Mucosa of descending colon (tissue), 3 donors: ENCODE measurements at regions not wholly inside any gene's neighbourhood (a gene's known extent, or its start where the extent isn't known, plus 50 kb on each side); places are given as distances from the start of the nearest gene placed in this dataset.

Source experiments
- ATAC-seq: fragments of 200-7000 bp; cut with Tn5 transposase; one replicate; pipeline ENCODE4 v1.9.1; 2020; ENCODE audit warnings: mild to moderate bottlenecking, moderate library complexity
- DNase-seq, 3 donors: peaks; one replicate each; pipeline ENCODE4 v3.0.0-alpha.2; 2020
- H3K36me3 ChIP-seq: fragments of 200-600 bp; one replicate; pipeline ENCODE4 v1.8.0; 2021; ENCODE audit warnings: low read depth, mild to moderate bottlenecking
- H3K4me1 ChIP-seq: fragments of 200-600 bp; one replicate; pipeline ENCODE4 v1.8.0; 2021; ENCODE audit warnings: low read depth, mild to moderate bottlenecking
- H3K4me3 ChIP-seq: fragments of 200-600 bp; one replicate; pipeline ENCODE4 v1.8.0; 2021; ENCODE audit warnings: mild to moderate bottlenecking
- H3K9me3 ChIP-seq: fragments of 200-600 bp; one replicate; pipeline ENCODE4 v1.8.0; 2021; ENCODE audit warnings: mild to moderate bottlenecking
- intact Hi-C, 2 donors: fragments of 100-400 bp; cut with DNase I in 1 of 2; cut with micrococcal nuclease in 1 of 2; formaldehyde crosslinking; loops; one replicate each; pipeline versions ENCODE4 v1.11.0 to v1.11.1; 2022; cut with DNase I, micrococcal nuclease
- TF ChIP-seq, protein P1 (sequence below): fragments of 200-600 bp; IDR thresholded peaks from one replicate; pipeline ENCODE4 v1.8.0; 2022; ENCODE audit warnings: antibody characterized with exemption, mild to moderate bottlenecking
- donor health status: DM: no; HTN: no; CAD: no; lungs with moderate emphysema.
- donor health status: DM: no; HTN: no; CAD: no.
- donor health status: DM: no; HTN: yes; CAD: no.

DNA sequence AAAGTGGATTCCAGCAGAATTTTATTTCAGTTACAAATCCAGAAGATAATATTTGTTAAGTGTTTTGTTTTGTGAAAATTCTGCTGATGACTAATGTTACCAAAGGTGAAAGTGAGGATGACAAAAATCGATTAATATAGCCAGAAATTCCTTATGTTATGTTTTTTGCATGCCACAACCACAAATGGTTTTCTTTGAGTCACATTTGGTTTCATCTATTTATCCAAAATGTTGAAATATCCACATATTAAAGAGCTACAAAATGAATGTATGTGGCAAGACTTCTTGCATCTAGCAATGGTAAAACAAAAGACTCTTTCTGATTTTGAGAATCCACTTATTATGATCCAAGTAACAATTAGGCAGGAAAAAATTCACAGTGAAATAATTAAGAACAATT is 150.1 kb upstream of the LRRC4C start:
- H3K9me3 ChIP-seq, result no peaks in the 10 kb centered on the region
- DNase-seq (no peak), ATAC-seq (no peak)
- TF ChIP-seq, protein P1, sequence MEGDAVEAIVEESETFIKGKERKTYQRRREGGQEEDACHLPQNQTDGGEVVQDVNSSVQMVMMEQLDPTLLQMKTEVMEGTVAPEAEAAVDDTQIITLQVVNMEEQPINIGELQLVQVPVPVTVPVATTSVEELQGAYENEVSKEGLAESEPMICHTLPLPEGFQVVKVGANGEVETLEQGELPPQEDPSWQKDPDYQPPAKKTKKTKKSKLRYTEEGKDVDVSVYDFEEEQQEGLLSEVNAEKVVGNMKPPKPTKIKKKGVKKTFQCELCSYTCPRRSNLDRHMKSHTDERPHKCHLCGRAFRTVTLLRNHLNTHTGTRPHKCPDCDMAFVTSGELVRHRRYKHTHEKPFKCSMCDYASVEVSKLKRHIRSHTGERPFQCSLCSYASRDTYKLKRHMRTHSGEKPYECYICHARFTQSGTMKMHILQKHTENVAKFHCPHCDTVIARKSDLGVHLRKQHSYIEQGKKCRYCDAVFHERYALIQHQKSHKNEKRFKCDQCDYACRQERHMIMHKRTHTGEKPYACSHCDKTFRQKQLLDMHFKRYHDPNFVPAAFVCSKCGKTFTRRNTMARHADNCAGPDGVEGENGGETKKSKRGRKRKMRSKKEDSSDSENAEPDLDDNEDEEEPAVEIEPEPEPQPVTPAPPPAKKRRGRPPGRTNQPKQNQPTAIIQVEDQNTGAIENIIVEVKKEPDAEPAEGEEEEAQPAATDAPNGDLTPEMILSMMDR, result no peak
- no peak overlapping the region for H3K4me3 ChIP-seq
- no peaks in the 10 kb centered on the region for H3K4me1 ChIP-seq
- intact Hi-C loops, result no loop called here
- no peaks in the 10 kb centered on the region for H3K36me3 ChIP-seq

DNA sequence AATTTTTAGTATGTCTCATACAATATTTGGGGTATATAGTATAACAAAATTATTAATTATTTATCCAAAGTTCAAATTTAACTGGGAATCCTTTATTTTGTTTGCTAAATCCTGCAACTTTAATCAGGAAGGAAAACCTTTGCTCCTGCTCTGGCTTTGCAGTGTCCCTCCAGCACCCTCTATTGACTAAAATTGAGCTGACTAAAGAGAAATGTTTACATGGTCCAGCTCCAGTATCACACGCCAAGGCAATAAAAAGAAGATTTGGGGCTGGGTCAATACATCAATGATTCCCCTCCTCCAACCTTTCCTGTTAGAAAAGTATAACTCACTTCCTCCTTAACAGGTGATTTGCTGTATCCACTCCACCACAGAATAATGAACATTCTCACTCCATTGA is 153.0 kb upstream of the LRRC4C start:
- Histone ChIP-seq H3K9me3 (peaks cover 9% of the 10 kb centered on the region), H3K4me1 (no peaks in the 10 kb centered on the region), H3K4me3 (no peak overlapping the region), H3K36me3 (no peaks in the 10 kb centered on the region)
- intact Hi-C loops, result no loop called here
- TF ChIP-seq, protein P1, result no peak
- ATAC-seq (no peak), DNase-seq (no peak)

DNA sequence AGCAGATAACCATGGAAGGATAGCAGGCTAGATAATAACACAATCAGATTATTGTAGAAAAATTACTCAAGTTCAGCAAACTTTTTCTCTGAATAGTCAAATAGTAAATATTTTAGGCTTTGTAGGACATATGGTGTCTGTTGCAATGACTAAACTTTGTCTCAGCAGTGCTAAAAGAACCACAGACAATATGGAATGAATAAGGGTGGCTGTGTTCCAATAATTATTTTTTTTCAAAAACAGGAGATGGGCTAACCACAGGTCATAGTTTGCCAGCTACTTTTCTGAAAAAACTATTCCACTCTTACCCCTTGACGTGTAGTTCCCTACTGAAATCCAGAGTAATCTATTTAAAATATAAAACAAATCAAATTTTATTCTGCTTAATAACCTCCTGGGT is 153.9 kb upstream of the LRRC4C start:
- intact Hi-C loops, result no loop called here

DNA sequence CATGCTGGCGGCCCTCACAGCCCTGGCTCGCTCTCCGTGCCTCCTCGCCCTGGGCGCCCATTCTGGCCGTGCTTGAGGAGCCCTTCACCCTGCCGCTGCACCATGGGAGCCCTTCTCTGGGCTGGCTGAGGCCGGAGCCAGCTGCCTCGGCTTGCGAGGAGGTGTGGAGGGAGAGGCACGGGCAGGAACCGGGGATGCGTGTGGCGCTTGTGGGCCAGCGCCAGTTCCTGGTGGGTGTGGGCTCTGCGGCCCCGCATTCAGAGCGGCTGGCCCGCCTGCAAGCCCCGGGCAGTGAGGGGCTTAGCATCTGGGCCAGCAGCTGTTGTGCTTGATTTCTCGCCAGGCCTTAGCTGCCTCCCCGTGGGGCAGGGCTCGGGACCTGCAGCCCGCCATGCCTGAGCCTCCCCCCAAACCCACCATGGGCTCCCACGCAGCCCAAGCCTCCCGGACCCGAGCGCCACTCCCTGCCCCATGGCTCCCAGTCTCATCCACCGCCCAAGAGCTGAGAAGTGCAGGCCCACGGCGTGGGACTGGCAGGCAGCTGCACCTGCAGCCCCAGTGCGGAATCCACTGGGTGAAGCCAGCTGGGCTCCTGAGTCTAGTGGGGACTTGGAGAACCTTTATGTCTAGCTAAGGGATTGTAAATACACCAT is 163.4 kb upstream of the LRRC4C start:
- intact Hi-C loops, result no loop called here
- DNase-seq, result no peak
- H3K4me3 ChIP-seq, result no peak overlapping the region

More for the DNA sequence above, 153.9 kb upstream of the LRRC4C start:
- Histone ChIP-seq H3K4me3 (no peak overlapping the region), H3K36me3 (no peaks in the 10 kb centered on the region), H3K9me3 (peaks cover 11% of the 10 kb centered on the region), H3K4me1 (no peaks in the 10 kb centered on the region)
- TF ChIP-seq, protein P1, result no peak
- ATAC-seq, result no peak
- DNase-seq, result no peak

DNA sequence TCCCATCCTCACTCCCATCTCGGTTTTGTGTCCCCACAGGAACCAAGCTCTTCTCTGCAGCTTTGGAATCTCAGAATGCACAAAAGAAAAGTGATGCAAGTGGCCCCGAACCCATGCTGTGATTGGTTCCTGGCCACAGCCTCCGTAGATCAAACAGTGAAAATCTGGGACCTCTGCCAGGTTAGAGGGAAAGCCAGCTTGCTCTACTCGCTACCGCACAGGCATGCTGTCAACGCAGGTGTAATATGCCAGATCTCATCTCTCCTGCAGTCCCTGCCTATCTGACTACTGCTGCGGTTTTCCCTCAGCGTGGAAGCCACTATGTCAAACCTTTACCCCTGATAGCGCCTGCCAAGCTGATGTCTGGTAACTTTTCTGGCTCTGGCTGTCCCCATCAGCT is 200.5 kb upstream of the LRRC4C start:
- intact Hi-C loops, result no loop called here
- Histone ChIP-seq H3K4me3 (no peak overlapping the region), H3K36me3 (no peaks in the 10 kb centered on the region), H3K9me3 (peaks cover 4% of the 10 kb centered on the region), H3K4me1 (no peaks in the 10 kb centered on the region)
- no peak for DNase-seq
- TF ChIP-seq, protein P1, result no peak
- no peak for ATAC-seq

More for the DNA sequence above, 163.4 kb upstream of the LRRC4C start:
- peaks cover 17% of the 10 kb centered on the region for H3K9me3 ChIP-seq
- ATAC-seq, result no peak
- H3K36me3 ChIP-seq, result no peaks in the 10 kb centered on the region
- TF ChIP-seq, protein P1, result no peak
- H3K4me1 ChIP-seq, result no peaks in the 10 kb centered on the region

DNA sequence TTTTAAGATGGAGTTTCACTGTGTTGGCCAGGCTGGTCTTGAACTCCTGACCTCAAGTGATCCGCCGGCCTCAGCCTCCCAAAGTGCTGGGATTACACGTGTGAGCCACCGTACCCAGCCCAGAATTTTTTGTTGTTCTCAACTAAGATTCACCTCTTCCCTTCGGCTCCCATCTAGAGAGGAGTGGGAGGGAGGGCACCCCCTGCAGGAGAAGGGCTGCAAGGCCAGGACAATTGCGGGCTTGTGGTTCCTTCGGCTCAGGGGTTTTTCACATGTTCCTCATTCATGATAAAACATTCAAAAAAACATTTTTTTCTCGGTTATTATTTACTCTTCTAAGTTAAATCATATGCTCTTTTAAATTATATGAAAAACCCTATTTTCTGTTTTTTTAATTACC is 201.1 kb upstream of the LRRC4C start:
- DNase-seq, result no peak
- no peaks in the 10 kb centered on the region for H3K4me1 ChIP-seq
- no peak overlapping the region for H3K4me3 ChIP-seq
- no peaks in the 10 kb centered on the region for H3K36me3 ChIP-seq
- peaks cover 4% of the 10 kb centered on the region for H3K9me3 ChIP-seq
- TF ChIP-seq, protein P1, result no peak
- intact Hi-C loops, result no loop called here
- no peak for ATAC-seq
